Keratinocyte (primary cell): ENCODE measurements at regions not wholly inside any gene's neighbourhood (a gene's known extent, or its start where the extent isn't known, plus 50 kb on each side); places are given as distances from the start of the nearest gene placed in this dataset.
"Not testable (repeated sequence)": the region's sequence is repeated elsewhere in the genome, so short reads cannot be mapped to it uniquely, and the experiment has no call there.

Experiments used
- EZH2 ChIP-seq: IDR thresholded peaks from one replicate; pipeline ENCODE4 v1.6.1; 2012; ENCODE audit warnings: inconsistent platforms, mild to moderate bottlenecking, low read length, moderate library complexity
- TF ChIP-seq, protein P1 (sequence below), 3 experiments: IDR thresholded peaks in 1 of 3; conservative IDR thresholded peaks in 1 of 3; optimal IDR thresholded peaks in 1 of 3; 2 replicates in 2 of 3; 3 replicates in 1 of 3; pipeline versions ENCODE3 to v1.5.1; 2011; ENCODE audit warnings: low read length in 3 of 3, mild to moderate bottlenecking in 3 of 3, moderate library complexity in 2 of 3, control low read depth in 1 of 3, inconsistent platforms in 1 of 3; ENCODE audit not compliant: insufficient read depth in 2 of 3; ENCODE audit errors: extremely low read depth in 1 of 3

DNA sequence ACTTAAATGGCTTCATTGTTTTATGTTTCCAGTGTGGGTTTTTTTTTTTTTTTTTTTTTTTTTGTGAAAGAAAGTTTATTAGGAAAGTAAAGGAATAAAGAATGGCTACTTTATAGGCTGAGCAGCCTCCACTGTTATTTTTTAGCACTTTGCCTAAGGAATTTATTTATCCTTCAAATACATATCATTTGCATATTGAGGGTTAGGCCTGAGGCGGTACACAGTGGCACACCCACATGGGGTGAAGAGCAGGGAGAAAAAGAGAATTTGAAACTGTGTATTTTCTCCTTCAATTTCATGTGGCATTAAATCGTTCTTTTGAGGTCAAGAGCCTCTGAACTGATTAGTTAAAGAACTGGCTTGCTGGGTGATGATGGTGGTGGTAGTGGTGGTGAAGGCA is 1977.1 kb downstream of the KHDRBS2 start:
- TF ChIP-seq, protein P1, sequence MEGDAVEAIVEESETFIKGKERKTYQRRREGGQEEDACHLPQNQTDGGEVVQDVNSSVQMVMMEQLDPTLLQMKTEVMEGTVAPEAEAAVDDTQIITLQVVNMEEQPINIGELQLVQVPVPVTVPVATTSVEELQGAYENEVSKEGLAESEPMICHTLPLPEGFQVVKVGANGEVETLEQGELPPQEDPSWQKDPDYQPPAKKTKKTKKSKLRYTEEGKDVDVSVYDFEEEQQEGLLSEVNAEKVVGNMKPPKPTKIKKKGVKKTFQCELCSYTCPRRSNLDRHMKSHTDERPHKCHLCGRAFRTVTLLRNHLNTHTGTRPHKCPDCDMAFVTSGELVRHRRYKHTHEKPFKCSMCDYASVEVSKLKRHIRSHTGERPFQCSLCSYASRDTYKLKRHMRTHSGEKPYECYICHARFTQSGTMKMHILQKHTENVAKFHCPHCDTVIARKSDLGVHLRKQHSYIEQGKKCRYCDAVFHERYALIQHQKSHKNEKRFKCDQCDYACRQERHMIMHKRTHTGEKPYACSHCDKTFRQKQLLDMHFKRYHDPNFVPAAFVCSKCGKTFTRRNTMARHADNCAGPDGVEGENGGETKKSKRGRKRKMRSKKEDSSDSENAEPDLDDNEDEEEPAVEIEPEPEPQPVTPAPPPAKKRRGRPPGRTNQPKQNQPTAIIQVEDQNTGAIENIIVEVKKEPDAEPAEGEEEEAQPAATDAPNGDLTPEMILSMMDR (optimal IDR thresholded peaks at IDR 0.05 in 1 of 3, IDR thresholded peaks at IDR 0.05 in 1 of 3, conservative IDR thresholded peaks at IDR 0.05 in 1 of 3; ENCODE audit: extremely low read depth in 1 of 3, insufficient read depth in 2 of 3, low read length in 3 of 3), result not testable (repeated sequence)
- TF ChIP-seq EZH2, result not testable (repeated sequence)
